NCI-H748 (cell line): ENCODE measurements at regions not wholly inside any gene's neighbourhood (a gene's known extent, or its start where the extent isn't known, plus 50 kb on each side); places are given as distances from the start of the nearest gene placed in this dataset.
"Not testable (repeated sequence)": the region's sequence is repeated elsewhere in the genome, so short reads cannot be mapped to it uniquely, and the experiment has no call there.

Experiments used
- DNase-seq: peaks from one replicate; lab custom pipeline; 2025; ENCODE audit not compliant: unreplicated experiment; lab: John Stamatoyannopoulos, UW

DNA sequence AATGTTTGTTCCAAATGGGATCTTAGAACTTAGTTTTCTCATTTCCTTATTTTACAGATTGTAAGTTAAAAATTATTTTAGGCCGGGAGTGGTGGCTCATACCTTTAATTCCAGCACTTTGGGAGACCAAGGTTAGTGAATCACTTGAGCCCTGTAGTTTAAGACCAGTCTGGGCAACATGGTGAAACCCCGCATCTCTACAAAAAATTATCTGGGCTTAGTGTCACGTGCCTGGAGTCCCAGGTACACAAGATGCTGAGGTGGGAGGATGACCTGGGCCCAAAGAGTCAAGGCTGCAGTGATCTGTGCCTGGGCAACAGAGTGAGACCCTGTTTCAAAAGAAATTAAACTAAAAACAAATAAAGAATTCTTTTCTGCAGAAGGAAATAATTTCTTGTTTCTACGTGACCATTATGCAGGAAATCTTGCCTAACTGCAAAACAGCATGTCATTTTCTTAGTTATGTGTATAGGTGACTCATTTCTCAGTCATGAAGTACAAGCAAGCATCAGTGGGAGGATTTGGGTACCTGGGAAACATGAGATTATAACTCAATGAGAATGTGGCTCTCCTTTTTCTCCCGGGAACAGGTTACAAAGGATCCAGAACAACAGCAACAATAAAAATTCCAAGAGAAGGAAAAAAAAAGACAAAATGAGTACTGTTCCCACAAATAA lies 375.1 kb upstream of the ST8SIA4 start:
- DNase-seq = no peak

DNA sequence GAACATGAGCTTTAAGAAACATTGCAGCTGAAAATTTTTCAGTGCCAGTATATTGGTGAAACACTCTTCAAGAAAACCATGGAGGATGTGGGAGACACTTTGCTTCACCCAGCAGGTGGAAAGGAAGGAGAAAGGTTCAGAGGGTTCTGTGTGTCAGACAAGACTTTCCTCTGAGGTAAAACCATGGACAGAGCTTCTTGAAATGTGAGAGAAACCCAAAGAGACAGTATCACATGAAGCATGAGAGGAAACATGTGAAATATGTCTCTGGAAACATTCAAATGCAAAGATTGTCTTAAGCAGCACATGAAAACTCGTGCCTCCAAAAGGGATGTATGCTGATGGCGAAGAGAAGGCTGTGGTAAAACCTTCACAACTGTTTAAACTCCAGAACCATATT lies 368.9 kb upstream of the ST8SIA4 start:
- DNase-seq = no peak

DNA sequence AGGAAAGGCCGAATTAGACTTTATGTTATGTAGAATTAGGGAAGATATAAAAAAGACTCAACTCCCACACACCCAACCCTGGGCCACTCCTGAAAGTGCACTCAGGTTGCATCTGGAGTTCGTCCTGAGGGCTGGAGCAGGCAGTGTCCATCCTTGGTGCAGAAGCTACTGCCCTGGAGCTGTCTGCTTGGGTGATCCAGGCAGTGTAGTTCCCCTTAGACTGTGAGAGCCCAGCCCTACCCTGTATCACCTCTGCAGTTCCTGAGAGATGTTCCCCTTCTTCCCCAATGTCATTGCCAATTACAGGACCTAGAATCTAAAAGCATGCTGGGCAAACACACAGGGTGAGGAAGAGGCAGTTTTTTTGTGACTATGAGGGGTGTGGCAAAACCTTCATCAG lies 368.3 kb upstream of the ST8SIA4 start:
- peak; percentile 4 for DNase-seq

- no peak for DNase-seq
These were observed 357.8 kb upstream of the ST8SIA4 start for GRCh38 chr5:101260857-101261256.

DNA sequence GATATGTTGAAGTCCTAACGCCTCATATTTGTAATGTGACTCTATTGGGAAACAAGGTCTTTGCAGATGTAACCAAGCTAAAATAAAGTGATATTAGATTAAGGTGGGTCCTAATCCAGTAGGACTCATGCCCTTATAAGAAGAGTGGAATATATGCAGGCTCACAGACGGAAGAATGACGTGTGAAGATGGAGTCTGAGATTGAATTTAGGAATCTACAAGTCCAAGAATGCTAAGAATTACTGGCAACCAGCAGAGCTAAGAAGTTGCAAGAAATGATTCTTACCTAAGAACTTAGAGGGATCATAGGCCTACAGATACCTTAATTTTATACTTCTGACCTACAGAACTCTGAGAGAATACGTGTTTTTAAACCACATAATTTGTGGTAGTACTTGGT lies 350.0 kb upstream of the ST8SIA4 start:
- DNase-seq = no peak

GRCh38 chr5:101244621-101245020 lies 341.5 kb upstream of the ST8SIA4 start:
- DNase-seq = no peak

DNA sequence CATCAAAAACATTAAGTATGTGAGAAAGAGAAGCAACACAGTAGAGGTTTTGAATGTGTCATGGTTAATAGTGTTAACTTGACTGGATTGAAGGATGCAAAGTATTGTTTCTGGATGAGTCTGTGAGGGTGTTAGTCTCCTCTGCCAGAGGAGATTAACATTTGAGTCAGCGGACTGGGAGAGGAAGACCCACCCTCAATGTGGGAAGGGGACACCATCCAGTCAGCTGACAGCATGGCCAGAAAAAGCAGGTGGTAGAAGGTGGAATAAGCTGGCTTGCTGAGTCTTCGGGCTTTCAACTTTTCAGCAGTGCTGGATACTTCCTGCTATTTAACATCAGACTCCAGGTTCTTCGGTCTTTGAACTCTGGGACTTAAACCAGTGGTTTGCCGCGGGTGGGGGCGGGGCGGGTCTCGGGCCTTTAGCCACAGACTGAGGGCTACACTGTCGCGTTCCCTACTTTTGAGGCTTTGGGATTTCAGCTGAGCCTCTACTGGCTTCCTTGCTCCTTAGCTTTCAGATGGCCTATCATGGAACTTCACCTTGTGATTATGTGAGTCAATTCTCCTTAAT lies 309.9 kb upstream of the ST8SIA4 start:
- DNase-seq = peak; percentile 33

- no peak for DNase-seq
These were observed 303.5 kb upstream of the ST8SIA4 start for GRCh38 chr5:101206534-101206933.

- DNase-seq = not testable (repeated sequence)
These were observed 302.0 kb upstream of the ST8SIA4 start for GRCh38 chr5:101205065-101205464.

GRCh38 chr5:101180365-101180764 lies 277.3 kb upstream of the ST8SIA4 start:
- DNase-seq = not testable (repeated sequence)

DNA sequence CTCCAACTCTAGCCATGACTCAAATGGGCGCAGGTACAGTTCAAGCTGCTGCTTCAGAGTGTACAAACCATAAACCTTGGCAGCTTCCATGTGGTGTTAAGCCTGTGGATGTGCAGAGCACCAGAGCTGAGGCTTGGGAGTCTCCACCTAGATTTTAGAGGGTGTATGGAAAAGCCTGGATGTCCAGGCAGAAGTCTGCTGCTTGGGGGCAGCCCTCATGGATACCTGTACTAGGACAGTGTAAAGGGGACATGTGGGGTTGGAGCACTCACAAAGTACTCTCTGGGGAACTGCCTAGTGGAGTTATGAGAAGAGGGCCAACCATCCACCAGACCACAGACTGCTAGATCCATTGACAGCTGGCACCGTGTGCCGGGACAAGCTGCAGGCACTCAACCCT lies 273.5 kb upstream of the ST8SIA4 start:
- no peak for DNase-seq

DNA sequence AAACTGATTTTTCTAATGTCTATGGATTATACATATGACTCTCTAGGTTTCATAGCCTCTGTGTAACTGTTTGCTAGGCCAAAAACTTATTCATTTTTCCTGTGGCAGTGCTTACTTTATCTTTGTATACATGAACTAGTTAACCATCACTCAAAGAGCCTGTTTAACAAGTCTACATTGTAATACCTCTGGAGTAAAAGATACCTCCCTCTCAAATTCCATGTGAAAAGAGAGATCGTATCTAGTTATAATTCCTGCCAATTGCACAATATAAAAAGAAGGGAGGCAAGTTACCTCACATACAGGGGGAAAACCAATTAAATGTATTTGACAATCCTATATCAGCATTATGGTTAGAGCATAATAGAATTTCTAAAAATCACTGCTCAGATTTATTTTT lies 271.9 kb upstream of the ST8SIA4 start:
- DNase-seq = no peak

- DNase-seq = no peak
These were observed 260.0 kb upstream of the ST8SIA4 start for GRCh38 chr5:101163088-101163487.

DNA sequence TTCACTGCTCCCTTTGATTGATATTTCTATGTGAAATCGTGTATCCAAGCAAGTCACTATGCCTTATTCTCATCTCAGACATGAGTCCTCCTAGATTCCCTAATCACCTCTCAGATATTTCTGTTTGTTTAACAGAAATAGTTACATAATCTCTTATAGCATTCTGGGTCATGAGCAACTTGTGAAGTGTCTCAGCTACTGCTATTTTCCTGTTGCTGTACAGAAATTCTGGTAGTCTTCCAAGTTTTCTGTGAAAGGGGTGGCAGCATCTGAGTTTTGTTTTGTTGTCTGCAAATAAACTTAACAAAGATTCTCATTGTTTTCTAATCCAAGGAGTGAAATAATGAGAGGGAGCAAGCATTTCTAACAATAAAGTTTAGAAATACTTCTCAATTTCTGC lies 256.9 kb upstream of the ST8SIA4 start:
- no peak for DNase-seq

- DNase-seq = no peak
These were observed 255.9 kb upstream of the ST8SIA4 start for GRCh38 chr5:101159006-101159405.

DNA sequence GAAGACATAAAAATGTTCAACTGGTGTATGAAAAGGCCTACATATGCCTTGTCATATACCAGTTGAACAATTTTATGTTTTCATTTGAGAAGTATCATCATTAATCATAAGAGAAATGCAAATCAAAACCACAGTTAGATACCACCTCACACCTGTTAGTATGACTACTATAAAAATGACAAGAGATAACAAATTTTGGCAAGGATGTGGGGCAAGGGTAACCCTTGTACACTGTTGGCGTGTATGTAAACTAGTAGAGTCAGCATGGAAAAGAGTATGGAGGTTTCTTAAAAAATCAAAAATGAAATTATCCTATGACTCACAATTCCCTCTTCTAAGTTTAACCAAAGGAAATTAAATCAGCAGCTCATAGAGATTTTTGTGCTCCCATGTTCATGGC lies 250.4 kb upstream of the ST8SIA4 start:
- DNase-seq = no peak

DNA sequence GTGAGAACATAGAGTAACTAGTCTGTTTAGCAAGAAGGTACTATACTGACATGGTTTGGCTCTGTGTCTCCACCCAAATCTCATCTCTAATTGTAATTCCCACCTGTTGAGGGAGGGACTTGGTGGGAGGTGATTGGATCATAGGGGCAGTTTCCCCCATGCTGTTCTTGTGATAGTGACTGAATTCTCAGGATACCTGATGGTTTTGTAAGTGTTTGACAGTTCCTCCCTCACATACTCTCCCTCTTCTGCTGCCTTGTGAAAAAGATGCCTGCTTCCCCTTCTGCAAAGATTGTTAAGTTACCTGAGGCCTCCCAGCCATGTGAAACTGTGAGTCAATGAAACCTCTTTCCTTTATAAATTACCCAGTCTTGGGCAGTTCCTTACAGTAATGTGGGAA lies 240.4 kb upstream of the ST8SIA4 start:
- DNase-seq = no peak

- DNase-seq = no peak
These were observed 239.0 kb upstream of the ST8SIA4 start for GRCh38 chr5:101142102-101142501.

DNA sequence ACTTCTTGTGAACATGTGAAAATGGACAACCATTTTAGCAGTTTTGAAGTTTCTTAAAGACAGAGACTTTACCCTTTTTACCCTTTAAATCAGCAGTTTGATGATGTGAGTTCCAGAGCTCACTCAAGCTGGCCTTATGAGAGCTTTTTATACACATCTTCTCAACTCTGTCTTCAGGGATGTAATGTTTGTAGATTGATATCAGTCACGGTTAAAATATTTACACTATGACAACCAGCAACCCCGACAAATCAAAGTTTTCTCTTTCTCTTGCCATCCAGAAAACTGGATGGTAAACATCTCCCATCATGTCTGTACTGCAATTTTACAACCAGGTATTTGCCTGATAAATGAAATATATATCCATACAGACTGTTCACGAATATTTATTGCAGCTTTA lies 233.4 kb upstream of the ST8SIA4 start:
- no peak for DNase-seq

GRCh38 chr5:101123363-101123762 lies 220.3 kb upstream of the ST8SIA4 start:
- no peak for DNase-seq

GRCh38 chr5:101112645-101113044 lies 209.6 kb upstream of the ST8SIA4 start:
- peak; percentile 82 for DNase-seq

DNA sequence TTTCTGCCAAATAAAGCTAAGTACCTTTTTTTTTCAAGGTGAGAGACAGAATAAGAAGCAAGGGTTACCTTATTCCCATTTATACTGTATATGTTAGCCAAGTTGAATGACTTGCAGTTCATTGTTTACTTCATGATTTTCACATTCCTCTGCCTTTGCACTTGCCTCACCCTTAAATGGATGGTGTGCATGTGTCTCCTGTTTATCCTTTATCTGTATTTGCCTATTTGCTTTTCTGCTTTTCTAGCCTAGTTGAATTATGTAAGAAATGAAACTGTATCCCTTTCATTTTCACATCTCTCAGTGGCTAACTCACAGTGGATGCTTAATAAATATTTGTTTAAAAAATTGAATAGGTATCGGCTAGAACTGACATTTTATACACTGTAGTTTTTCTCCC lies 200.8 kb upstream of the ST8SIA4 start:
- DNase-seq = peak; percentile 27

- peak; percentile 29 for DNase-seq
These were observed 199.4 kb upstream of the ST8SIA4 start for GRCh38 chr5:101102506-101102905.
